ENCODE measurements at regions not wholly inside any gene's neighbourhood (a gene's known extent, or its start where the extent isn't known, plus 50 kb on each side); places are given as distances from the start of the nearest gene placed in this dataset.

- Histone ChIP-seq H3K27me3 (replicated peaks in 1 of 2; ENCODE audit: control insufficient read depth in 2 of 2, insufficient read depth in 2 of 2, low read length in 1 of 2) (no peaks in the 10 kb centered on the region), H2AFZ (ENCODE audit: control insufficient read depth, low read depth, low read length) (no peak overlapping the region), H3K4me1 (ENCODE audit: control insufficient read depth, insufficient read depth, low read length) (no peaks in the 10 kb centered on the region), H3K4me2 (ENCODE audit: control insufficient read depth, insufficient read depth) (no peak overlapping the region), H3K9me3 (replicated peaks; ENCODE audit: control insufficient read depth, insufficient read depth, low read length) (no peaks in the 10 kb centered on the region), H3K79me2 (ENCODE audit: control insufficient read depth, insufficient read depth, low read length) (no peaks in the 10 kb centered on the region), H3K4me3 (no peak overlapping the region), H3K9ac (ENCODE audit: control insufficient read depth, insufficient read depth, low read length) (no peak overlapping the region), H4K20me1 (ENCODE audit: control insufficient read depth, insufficient read depth) (no peaks in the 10 kb centered on the region), H3K27ac (ENCODE audit: control insufficient read depth, insufficient read depth) (no peak overlapping the region), H3K36me3 (ENCODE audit: control insufficient read depth in 2 of 2, insufficient read depth in 2 of 2, low read length in 1 of 2) (no peaks in the 10 kb centered on the region)
- ATAC-seq (no peak), FAIRE-seq (no peak), DNase-seq (ENCODE audit: low read depth, low spot score) (no peak)
- ChIA-PET RAD21 (ENCODE audit: unreplicated experiment) (no interaction called here), CTCF (no interaction called here), POLR2A (no interaction called here), SMC1A (ENCODE audit: uncharacterized antibody, unreplicated experiment) (no interaction called here)
- TF ChIP-seq SREBF2 (IDR thresholded peaks at IDR 0.05; ENCODE audit: low read length): no peak
- TF ChIP-seq HSF1 (IDR thresholded peaks at IDR 0.05; ENCODE audit: low read depth, low read length): no peak
- BruUV-seq (replicated peaks): no TSS peak
- intact Hi-C loops (cut with micrococcal nuclease; ENCODE audit: unreplicated experiment) (no loop called here), in situ Hi-C loops (cut with MboI) (no loop called here)
These were observed 626.6 kb upstream of the GYPC start for GRCh38 chr2:126029316-126029715.

- H3K9me3 ChIP-seq (replicated peaks; ENCODE audit: control insufficient read depth, insufficient read depth, low read length): no peaks in the 10 kb centered on the region
- no peak overlapping the region for H2AFZ ChIP-seq (ENCODE audit: control insufficient read depth, low read depth, low read length)
- ChIA-PET POLR2A (no interaction called here), RAD21 (ENCODE audit: unreplicated experiment) (no interaction called here), CTCF (no interaction called here), SMC1A (ENCODE audit: uncharacterized antibody, unreplicated experiment) (no interaction called here)
- no peak overlapping the region for H3K4me3 ChIP-seq
- BruUV-seq (replicated peaks): no TSS peak
- H4K20me1 ChIP-seq (ENCODE audit: control insufficient read depth, insufficient read depth): no peaks in the 10 kb centered on the region
- H3K9ac ChIP-seq (ENCODE audit: control insufficient read depth, insufficient read depth, low read length): no peak overlapping the region
- H3K4me1 ChIP-seq (ENCODE audit: control insufficient read depth, insufficient read depth, low read length): no peaks in the 10 kb centered on the region
- FAIRE-seq (no peak), ATAC-seq (no peak), DNase-seq (ENCODE audit: low read depth, low spot score) (no peak)
- no peaks in the 10 kb centered on the region for H3K79me2 ChIP-seq (ENCODE audit: control insufficient read depth, insufficient read depth, low read length)
- H3K4me2 ChIP-seq (ENCODE audit: control insufficient read depth, insufficient read depth): no peak overlapping the region
- H3K27ac ChIP-seq (ENCODE audit: control insufficient read depth, insufficient read depth): no peak overlapping the region
- intact Hi-C loops (cut with micrococcal nuclease; ENCODE audit: unreplicated experiment) (no loop called here), in situ Hi-C loops (cut with MboI) (no loop called here)
- 9% methylated on average over 2 of the region's 2 CpGs for WGBS (ENCODE audit: insufficient coverage, insufficient replicate concordance, low lambda C conversion rate, missing lambda C conversion rate)
- TF ChIP-seq NKRF (conservative IDR thresholded peaks at IDR 0.05) (no peak), SPI1 (IDR thresholded peaks at IDR 0.05; ENCODE audit: borderline replicate concordance, insufficient read depth, low read depth, low read length) (peak; percentile 25; the same call in 1 of the 2 replicates)
- no peaks in the 10 kb centered on the region for H3K27me3 ChIP-seq (replicated peaks in 1 of 2; ENCODE audit: control insufficient read depth in 2 of 2, insufficient read depth in 2 of 2, low read length in 1 of 2)
- H3K36me3 ChIP-seq (ENCODE audit: control insufficient read depth in 2 of 2, insufficient read depth in 2 of 2, low read length in 1 of 2): no peaks in the 10 kb centered on the region
These were observed 617.1 kb upstream of the GYPC start for GRCh38 chr2:126038861-126039260.

Measured in GM12878 (cell line).